A673 (cell line): ENCODE measurements at regions not wholly inside any gene's neighbourhood (a gene's known extent, or its start where the extent isn't known, plus 50 kb on each side); places are given as distances from the start of the nearest gene placed in this dataset.
"Not testable (repeated sequence)": the region's sequence is repeated elsewhere in the genome, so short reads cannot be mapped to it uniquely, and the experiment has no call there.

Experiments used
- CTCF ChIP-seq: fragments of 300-800, 200-600 bp; sonication (generic); conservative IDR thresholded peaks from 2 replicates; pipeline ENCODE4 v1.5.1; 2017; ENCODE audit warnings: low read depth, mild to moderate bottlenecking, antibody characterized with exemption, low read length, moderate library complexity, mixed read lengths
- EZH2 ChIP-seq: fragments of 200-600 bp; sonication (generic); IDR thresholded peaks from 2 replicates; pipeline ENCODE4 v1.6.1; 2017; ENCODE audit warnings: borderline replicate concordance, low read depth, mild to moderate bottlenecking, mixed read lengths, antibody characterized with exemption, low read length; ENCODE audit not compliant: poor library complexity, severe bottlenecking

- not testable (repeated sequence) for TF ChIP-seq CTCF, EZH2
Observed at GRCh38 chr7:64425436-64425835, 111.7 kb downstream of the ZNF736 start.
